ENCODE measurements at regions not wholly inside any gene's neighbourhood (a gene's known extent, or its start where the extent isn't known, plus 50 kb on each side); places are given as distances from the start of the nearest gene placed in this dataset.

- Mint-ChIP-seq H3K36me3 (ENCODE audit: low read depth, unreplicated experiment) (no peaks in the 10 kb centered on the region), H3K27ac (ENCODE audit: unreplicated experiment) (no peak overlapping the region), H3K9me3 (ENCODE audit: unreplicated experiment) (no peaks in the 10 kb centered on the region), H3K27me3 (ENCODE audit: unreplicated experiment) (peaks cover 1% of the 10 kb centered on the region), H3K4me1 (ENCODE audit: unreplicated experiment) (peaks cover 10% of the 10 kb centered on the region), H3K4me3 (ENCODE audit: unreplicated experiment) (no peak overlapping the region)
- DNase-seq (ENCODE audit: low spot score): no peak
- TF ChIP-seq CTCF (IDR thresholded peaks at IDR 0.05; ENCODE audit: unreplicated experiment): no peak
These were observed 165.5 kb upstream of the ESRRG start for GRCh38 chr1:216888731-216889130.

- no peak for TF ChIP-seq CTCF (IDR thresholded peaks at IDR 0.05; ENCODE audit: unreplicated experiment)
- Mint-ChIP-seq H3K9me3 (ENCODE audit: unreplicated experiment) (no peaks in the 10 kb centered on the region), H3K4me1 (ENCODE audit: unreplicated experiment) (peaks cover 7% of the 10 kb centered on the region), H3K4me3 (ENCODE audit: unreplicated experiment) (no peak overlapping the region), H3K36me3 (ENCODE audit: low read depth, unreplicated experiment) (no peaks in the 10 kb centered on the region), H3K27ac (ENCODE audit: unreplicated experiment) (no peak overlapping the region), H3K27me3 (ENCODE audit: unreplicated experiment) (peaks cover 1% of the 10 kb centered on the region)
- DNase-seq (ENCODE audit: low spot score): no peak
These were observed 163.8 kb upstream of the ESRRG start for GRCh38 chr1:216887032-216887431.

DNA sequence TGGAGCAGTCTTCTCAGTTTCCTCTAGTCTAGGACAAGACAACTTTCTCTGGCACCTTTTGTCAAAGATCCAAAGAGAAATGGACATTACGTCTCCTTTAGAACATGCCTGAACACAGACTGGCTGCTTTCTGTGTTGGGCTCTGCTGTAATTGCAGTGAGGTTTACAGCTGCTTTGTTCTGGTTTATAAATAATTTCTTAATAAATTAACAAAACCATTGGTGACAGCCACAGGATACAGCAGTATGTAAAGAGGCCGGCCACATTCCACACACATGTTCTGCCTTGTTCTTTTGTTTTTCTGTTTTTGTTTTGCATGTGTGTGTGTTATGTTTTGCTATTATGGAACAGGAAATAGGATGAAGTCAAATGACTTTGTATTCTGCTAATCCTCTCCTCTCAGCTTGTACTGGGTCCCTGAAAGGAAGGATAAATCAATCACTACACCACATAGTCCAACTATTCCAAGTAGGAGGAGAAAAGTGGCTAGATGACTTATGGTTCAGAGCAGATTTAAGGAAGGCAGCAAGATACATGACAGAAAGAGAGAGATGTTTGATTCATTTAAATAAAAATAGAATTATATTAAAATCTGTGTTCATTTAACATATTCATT lies 161.5 kb upstream of the ESRRG start:
- no peak overlapping the region for H3K27ac Mint-ChIP-seq (ENCODE audit: unreplicated experiment)
- H3K9me3 Mint-ChIP-seq (ENCODE audit: unreplicated experiment): no peaks in the 10 kb centered on the region
- DNase-seq (ENCODE audit: low spot score): no peak
- no peak for TF ChIP-seq CTCF (IDR thresholded peaks at IDR 0.05; ENCODE audit: unreplicated experiment)
- no peaks in the 10 kb centered on the region for H3K36me3 Mint-ChIP-seq (ENCODE audit: low read depth, unreplicated experiment)
- peaks cover 7% of the 10 kb centered on the region for H3K4me1 Mint-ChIP-seq (ENCODE audit: unreplicated experiment)
- H3K4me3 Mint-ChIP-seq (ENCODE audit: unreplicated experiment): no peak overlapping the region
- peaks cover 1% of the 10 kb centered on the region for H3K27me3 Mint-ChIP-seq (ENCODE audit: unreplicated experiment)

- no peak for DNase-seq (ENCODE audit: low spot score)
- Mint-ChIP-seq H3K36me3 (ENCODE audit: low read depth, unreplicated experiment) (no peaks in the 10 kb centered on the region), H3K27me3 (ENCODE audit: unreplicated experiment) (peaks cover 3% of the 10 kb centered on the region), H3K27ac (ENCODE audit: unreplicated experiment) (no peak overlapping the region), H3K9me3 (ENCODE audit: unreplicated experiment) (no peaks in the 10 kb centered on the region), H3K4me3 (ENCODE audit: unreplicated experiment) (no peak overlapping the region), H3K4me1 (ENCODE audit: unreplicated experiment) (peaks cover 5% of the 10 kb centered on the region)
- TF ChIP-seq CTCF (IDR thresholded peaks at IDR 0.05; ENCODE audit: unreplicated experiment): no peak
These were observed 160.3 kb upstream of the ESRRG start for GRCh38 chr1:216883518-216883917.

DNA sequence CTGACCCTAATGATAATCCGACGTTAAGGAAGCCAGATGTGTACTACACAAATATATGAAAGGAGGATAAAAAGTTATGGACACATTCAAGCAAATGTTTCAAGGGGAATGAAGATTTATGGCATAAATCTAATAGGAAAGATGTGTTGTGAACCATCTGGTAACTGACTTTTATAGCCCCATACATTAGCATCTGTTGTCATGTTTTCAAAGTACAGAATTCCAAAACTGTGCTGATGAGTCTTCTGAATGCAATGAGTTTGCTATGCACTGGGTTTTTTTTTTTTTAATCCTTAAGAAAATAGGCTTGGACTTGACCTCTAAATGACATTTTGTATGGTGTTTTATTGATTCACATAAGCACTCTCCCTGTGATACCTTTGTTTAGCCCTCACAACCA lies 158.5 kb upstream of the ESRRG start:
- Mint-ChIP-seq H3K27me3 (ENCODE audit: unreplicated experiment) (peaks cover 3% of the 10 kb centered on the region), H3K4me1 (ENCODE audit: unreplicated experiment) (peaks cover 3% of the 10 kb centered on the region), H3K27ac (ENCODE audit: unreplicated experiment) (no peak overlapping the region), H3K4me3 (ENCODE audit: unreplicated experiment) (no peak overlapping the region), H3K9me3 (ENCODE audit: unreplicated experiment) (no peaks in the 10 kb centered on the region), H3K36me3 (ENCODE audit: low read depth, unreplicated experiment) (no peaks in the 10 kb centered on the region)
- TF ChIP-seq CTCF (IDR thresholded peaks at IDR 0.05; ENCODE audit: unreplicated experiment): no peak
- DNase-seq (ENCODE audit: low spot score): no peak
